Ureter (tissue), 1 donor: ENCODE measurements at regions not wholly inside any gene's neighbourhood (a gene's known extent, or its start where the extent isn't known, plus 50 kb on each side); places are given as distances from the start of the nearest gene placed in this dataset.
"Not testable (repeated sequence)": the region's sequence is repeated elsewhere in the genome, so short reads cannot be mapped to it uniquely, and the experiment has no call there.

Experiments
- DNase-seq: peaks from one replicate; pipeline ENCODE4 v3.0.0-alpha.2; 2020; ENCODE audit warnings: low spot score
- donor health status: DM: yes; HTN: yes; CAD: no.

DNA sequence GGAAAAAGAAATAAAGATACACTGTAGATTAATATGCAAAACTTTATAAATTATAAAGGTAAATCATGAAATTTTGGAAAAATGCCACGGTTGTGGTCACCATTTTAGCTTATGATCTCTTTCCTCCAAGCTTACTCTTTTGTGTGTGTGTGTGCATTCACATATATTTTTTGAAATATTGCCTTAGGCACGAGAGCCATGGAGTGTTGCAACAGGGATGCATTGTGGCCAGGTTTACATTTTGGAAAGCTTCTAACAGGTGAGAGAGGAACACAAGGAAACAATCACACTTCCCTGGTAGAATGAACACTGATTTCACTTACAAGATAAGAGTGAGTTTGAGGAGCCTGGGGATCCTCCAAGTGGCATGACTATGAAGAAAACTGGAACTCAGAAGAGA lies 214.5 kb upstream of the TENT5A start:
- DNase-seq, result no peak

DNA sequence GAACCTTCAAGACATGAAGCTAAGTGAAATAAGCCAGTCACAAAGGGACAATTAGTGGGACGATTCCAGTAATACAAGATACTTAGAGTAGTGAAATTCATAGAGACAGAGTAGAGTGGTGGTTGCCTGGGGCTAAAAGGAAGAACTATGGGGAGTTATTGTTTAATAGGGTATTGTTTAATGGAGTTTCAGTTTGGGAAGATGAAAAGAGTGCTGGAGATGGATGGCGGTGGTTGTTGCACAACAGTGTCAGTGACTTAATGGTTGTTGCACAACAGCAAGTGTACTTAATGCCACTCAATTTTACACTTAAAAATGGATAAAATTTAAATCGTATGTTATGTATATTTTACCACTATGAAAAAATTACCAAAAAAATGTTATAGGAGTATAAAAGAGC lies 209.7 kb upstream of the TENT5A start:
- no peak for DNase-seq

DNA sequence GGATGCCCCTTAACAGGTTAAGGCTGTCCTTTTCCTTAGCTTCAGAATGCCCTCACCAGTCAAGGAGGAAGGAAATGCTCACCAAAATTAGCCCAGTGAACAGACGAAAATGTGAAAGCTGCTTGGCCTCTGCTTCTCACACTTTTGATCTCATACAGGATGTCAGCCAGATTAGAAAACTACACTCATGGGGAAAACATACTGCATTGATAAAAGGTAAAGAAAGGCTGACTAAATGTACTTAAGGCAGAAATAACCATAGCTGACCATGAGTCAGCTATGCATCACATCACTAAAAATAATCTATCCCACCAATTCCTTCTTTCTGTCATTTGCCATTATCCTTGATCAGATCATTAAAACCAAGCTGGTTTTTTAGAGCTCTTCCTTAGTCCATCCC lies 198.4 kb upstream of the TENT5A start:
- DNase-seq, result no peak

DNA sequence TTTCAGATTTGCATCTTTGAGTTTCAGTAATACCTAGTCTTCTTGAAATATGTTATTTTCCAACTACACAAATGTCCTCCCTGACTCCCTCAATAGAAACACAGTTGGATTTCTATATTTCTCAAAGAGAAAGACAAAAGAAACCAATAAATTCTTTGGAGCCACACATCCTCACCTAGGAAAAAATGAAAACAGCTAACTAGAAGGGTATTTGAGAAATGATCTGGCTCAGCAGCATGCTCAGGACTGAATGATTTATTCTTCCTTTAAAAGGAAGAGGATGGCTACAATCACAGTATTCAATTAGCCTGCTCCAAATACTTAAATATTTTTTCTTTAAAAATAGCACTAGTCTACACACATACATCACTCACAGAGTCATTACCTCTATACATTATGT lies 196.4 kb upstream of the TENT5A start:
- no peak for DNase-seq

DNA sequence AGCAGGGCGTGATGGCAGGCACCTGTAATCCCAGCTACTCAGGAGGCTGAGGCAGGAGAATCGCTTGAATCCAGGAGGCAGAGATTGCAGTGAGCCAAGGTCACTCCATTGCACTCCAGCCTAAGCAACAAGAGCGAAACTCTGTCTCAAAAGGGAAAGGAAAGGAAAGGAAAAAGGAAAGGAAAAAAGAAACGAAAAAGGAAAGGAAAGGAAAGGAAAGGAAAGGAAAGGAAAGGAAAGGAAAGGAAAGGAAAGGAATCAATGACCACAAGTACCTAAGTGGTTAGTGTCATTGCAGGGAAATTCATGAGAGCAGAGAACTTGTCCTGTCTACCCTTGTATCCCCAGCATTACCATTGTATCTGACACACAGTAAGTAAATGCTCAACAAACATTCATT lies 195.7 kb upstream of the TENT5A start:
- not testable (repeated sequence) for DNase-seq

DNA sequence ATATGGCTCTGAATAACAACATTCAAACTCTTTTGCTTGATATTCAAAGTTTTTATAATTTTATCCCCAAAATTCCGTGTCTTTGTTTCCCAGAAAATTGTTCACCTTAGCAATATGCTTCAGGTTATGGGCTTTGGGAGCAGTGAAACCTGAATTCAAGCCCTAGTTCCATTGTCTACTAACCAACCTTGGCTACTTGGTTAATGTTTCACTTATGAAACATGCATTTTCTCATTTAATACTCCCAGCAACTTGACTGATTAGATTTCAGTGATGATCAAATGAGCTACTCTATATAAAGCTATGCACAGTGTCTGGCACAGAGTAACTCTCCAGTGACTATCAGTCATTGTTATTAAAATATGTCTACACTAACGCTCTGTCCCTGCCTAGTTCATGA lies 192.2 kb upstream of the TENT5A start:
- DNase-seq, result no peak

DNA sequence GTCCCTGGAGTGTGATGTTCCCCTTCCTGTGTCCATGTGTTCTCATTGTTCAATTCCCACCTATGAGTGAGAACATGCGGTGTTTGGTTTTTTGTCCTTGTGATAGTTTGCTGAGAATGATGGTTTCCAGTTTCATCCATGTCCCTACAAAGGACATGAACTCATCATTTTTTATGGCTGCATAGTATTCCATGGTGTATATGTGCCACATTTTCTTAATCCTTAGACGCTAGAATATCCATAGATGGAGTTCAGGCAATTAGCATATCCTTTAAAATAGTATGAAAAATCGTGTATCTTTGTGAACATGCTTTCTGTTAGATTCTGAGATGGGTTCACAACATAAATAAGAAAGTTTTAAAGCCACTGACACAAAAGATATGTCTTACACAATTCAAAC lies 190.4 kb upstream of the TENT5A start:
- DNase-seq, result not testable (repeated sequence)

DNA sequence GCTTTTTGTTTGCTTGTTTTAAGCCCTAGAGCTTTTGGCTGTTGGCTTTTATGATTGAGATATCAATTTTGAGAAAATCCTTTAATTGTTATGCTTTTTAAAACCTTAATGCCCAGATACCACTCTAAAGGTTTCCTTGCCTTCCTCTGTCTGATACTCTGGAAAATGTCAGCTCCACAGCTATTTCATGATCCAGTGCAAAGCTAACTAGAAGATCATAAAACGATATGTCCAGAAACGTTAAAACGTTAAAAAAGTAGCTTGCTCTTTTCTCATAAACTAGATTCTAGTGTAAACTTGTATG lies 189.5 kb upstream of the TENT5A start:
- no peak for DNase-seq

DNA sequence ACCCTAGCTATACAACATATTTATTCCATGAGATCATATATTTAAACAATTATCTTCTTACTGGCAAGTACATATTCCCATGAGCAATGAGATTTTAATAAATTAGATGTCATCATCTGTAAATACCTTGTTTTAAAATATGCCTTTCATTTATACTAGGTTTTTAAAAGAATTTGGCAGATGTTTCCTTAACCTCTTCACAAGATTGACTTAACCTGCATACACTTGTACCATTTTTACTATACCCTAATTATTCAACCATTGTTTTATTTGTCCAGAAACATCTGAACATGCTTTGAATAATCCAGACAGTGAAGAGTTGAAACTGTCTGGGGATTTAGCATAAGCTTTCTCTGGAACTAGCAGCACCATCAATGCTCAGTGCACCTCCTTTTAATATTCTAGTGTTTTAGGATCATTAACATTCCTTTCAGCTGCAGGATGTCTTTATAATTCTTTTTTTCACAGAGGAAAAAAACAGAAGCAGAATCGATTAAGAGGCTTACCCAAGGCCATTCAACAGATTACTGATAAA lies 188.0 kb upstream of the TENT5A start:
- DNase-seq, result no peak

DNA sequence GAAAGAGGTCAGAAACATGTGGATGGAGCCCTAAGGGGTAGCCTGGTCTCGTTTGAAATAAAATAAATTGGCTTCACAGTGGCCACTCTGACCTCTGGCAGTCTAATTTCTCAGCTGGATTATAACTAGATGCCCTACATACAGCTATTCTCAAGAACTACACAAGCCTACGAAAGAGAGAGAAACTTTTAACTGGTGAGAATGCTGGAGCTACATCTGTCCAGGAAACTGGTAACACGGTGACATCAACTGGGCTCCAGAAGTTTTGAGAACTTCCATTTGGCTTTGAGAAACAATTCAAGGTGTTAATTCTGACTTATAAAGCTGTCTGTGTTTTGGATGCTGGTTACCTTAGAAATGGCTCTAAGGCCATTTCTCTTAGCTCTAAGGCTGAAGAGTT lies 187.3 kb upstream of the TENT5A start:
- DNase-seq, result no peak

DNA sequence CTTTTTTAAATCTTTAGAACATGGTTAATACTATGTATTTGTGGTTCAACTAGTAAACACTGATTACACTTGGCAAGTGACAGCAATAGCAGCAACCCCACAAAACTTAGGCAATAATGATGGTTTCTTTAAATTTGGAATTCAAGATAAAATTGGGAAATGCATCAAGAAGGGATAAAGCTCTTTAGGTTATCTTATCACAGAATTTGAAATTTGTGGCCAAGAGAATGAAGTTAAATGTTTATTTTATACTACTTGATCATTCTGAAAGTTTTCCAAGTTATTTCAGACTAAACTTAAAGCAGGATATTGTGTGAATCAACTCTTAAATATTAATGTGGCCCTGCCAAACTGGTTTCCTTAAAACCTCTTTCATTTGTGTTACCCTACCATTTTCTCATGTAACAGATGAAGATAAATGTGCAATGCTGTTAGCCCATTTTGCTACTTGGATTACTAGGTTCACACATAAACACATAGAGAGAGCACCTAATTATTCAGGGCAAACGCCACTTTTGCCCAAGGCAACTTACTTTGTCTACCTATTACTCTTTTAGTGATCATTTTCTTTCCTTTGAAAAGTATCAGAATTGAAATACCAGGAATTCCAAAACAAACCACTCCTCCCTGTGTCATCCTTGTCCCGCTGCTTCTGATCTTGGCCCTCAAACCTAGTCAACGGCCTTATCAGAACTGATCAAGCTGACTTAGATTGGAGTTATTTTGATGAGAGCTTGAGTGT lies 186.7 kb upstream of the TENT5A start:
- DNase-seq, result no peak

DNA sequence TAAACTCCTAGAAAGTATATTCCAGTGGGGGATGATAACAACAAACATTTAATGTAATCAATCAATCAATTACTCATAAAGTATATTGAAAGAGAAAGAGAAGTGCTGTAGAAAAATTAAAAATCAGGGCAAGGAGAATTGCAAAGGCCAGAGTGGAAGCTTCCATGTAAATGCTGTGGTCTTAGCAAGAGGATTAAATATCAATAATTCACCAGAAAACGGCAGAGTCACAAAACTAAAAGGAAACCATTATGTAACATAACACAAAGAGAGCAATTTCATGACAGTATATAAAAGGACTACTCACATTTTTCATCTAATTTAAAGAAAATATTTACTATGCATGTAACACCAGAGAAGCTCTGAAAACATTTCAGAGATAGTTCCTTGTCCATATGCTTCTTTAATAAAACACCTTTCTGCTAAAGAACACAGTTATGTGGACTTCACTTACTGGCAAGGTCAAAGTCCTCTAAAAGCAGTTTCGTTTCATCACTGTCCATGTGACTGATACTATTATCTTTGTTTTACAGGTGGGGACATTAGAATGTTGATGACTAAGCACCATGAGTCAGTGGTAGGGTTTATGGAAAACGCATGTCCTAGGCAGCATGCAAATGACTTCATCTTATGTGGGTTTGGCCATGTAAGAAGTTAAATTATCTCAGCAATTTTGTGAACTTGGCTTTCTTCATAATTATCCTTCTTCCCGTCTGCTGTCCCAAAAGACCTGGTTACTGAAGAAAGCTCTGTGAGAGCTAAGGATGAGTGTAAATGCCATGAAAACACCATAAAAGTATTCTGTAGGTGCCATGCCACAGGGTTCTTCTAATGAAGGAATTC lies 185.8 kb upstream of the TENT5A start:
- no peak for DNase-seq

DNA sequence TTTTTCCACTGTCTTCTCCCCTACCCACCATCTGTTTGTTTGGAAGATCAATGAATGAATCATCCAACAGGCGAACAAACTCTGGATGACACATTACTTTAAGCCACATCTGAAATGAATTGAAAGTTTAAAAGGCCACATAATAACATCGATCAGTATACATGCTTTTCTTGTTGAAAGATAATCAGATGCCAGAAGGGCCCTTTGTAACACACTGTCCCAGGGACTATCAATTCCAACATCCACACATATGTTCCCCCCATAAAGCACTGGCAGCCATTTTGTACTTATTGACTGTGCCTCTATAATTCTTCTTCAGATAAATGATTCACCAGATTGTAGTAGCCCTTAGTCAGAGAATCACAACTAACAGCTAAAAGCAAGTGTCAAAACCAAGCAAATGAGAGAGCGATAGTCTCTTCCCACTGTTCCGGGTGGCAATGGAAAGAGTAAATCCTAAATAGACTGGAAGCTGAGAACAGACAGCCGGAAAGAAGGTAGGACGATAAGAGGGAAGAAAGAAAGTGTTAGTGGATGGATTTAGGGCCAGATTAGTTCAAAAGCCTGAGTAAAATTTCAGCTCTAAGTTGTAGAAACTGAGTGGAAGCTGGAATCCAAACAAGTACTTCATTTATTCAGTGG lies 184.9 kb upstream of the TENT5A start:
- no peak for DNase-seq

DNA sequence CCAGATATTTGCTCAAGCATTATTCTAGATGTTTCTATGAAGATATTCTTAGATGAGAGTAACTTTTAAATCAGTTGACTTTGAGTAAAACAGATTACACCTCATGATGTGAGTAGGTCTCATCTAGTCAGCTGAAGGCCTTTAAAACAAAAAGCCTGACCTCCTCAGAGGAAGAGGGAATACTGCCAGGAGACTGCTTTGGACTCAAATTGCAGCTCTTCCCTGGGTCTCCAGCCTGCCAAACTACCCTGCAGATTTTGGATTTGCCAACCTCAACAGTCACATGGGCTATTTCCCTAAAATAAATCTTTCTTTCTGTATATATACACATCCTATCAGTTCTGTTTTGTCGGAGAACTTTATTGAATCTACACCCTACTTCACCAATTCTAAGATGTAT lies 182.5 kb upstream of the TENT5A start:
- DNase-seq, result no peak

DNA sequence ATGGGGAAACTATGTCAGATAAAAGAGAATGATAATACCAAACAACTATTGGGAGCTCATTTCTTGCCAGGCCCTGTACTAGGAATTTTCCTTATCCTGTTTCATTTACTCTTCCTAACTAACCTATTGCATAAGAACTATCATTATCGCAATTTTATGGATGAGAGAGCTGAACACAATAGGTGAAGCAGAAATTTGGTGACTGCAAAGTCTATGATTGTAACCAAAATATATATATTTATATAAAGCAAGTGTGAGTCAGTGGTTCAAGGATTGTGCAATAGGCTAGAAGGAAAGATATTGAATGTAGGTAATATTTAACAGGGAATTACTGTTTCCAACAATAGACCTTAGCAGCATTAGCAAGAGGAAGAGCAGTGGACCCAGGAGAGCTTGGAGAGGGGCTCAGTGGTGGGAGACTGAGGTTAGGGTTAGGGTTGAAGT lies 181.1 kb upstream of the TENT5A start:
- DNase-seq, result no peak

DNA sequence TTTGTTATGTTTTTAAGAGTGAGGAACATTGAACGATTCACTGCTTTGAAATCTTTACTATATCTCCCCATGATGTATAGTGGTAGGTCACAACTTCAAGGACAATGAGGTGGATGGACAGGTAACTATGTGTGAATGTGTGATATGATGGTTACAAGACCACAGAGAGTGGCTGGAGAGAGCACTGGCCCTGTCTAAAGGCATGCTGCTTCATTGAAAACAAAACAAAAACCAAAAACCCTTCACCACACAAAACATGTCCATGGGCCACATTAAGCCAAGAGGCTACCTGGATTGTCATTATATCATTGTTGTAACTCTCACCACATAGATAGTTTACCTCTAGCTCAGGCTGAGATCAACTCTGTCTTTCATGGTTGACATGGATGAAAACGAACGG lies 180.6 kb upstream of the TENT5A start:
- DNase-seq, result no peak

DNA sequence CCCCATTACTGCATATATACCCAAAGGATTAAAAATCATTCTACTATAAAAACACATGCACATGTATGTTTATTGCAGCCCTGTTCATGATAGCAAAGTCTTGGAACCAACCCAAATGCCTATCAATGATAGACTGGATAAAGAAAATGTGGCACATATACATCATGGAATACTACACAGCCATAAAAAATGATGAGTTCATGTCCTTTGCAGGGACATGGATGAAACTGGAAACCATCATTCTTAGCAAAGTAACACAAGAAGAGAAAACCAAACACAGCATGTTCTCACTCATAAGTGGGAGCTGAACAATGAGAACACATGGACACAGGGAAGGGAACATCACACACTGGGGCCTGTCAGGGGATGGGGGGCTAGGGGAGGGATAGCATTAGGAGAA lies 180.0 kb upstream of the TENT5A start:
- DNase-seq, result not testable (repeated sequence)

DNA sequence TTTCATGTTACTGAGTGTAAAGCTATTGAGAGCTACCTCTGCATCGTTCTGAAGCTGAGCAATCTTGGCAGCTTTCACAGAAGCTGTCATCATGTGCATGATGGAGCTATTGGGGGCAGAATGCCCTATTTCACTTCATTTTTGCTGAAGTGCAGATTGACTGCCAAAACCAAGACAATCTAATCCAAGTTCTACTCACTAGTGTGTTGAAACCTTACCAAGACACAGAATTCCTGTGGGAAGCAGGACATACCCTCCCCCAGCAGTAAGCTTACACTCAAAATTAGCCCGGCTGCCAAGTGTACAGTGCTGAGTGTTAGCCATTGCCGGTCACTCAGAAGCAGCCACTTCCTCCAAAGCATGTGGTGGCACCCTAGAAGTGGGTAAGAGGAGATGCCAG lies 177.3 kb upstream of the TENT5A start:
- DNase-seq, result no peak

DNA sequence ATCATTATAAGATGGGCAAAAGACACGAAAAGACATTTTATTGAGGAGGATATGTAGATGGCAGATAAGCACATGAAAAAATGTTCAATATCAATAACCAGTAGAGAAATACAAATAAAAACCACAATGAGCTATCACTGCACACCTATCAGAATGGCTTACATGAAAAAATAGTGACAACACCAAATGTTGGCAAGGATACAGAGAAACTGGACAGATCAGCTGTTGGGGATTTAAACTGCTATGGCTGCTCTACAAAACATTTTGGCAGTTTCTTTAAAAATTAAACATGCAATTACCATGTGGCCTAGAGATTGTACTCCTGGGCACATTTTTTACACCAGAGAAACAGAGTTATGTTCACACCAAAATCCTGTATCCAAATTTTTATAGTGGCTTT lies 172.7 kb upstream of the TENT5A start:
- no peak for DNase-seq

DNA sequence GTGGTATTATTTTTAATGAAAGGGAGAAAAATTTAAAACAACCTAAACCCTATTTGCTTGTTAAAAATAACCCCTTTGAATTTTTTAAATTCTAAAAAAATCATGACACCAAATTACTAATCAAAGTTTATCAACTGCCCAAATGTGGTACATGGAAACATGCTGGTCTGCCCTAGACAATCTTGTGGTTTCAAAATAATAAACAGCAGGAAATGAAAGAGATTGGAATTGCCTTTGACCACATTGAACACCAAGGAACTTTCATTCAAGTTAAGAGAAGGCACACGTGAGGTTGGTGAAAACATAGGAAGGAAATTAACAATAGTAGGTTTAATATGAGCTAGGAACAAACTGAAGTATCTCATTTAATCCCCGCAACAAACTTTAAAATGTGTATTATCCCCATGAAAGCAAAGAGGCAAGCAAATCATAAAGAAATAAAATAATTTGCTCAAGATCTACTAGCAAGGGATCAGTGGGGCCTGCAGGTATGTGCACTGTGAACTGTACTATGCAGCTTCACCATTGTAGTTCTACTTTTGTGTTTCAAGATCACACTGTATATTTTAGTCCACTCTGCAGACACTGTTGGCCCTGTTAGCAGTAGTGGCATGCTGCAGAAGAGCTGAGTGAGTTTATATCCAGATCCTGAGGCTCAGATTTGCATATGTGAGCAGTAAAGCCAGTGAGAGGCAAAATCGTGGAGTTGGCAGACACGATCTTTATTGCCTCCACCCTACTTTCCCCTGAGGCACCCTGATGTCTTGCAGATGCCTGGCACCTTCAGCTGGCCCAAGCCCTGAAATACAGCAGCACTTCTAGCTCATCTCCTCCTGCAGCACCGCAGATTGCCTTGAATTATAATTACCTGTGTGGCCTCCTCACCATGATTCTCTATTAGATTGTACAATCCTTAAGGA lies 157.8 kb upstream of the TENT5A start:
- no peak for DNase-seq

DNA sequence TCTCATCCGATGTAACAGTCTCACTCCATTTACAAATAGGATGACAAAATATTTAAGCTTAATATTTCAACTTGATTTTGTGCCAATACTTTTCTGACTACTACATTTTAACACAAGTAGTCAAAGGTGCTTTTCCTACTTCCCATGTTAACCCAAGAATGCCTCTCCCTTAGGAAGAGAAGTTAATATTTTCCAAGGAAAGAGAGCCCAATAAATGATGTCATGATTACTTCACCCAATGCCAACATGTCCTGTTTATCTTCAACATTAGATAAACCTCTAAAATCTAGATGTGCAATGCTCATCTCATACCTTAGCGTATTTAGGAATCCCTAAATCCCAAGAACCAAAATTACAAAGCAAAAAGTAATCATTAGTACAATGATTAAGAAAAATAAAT lies 156.7 kb upstream of the TENT5A start:
- DNase-seq, result no peak
